PC-9 (cell line): ENCODE measurements at regions not wholly inside any gene's neighbourhood (a gene's known extent, or its start where the extent isn't known, plus 50 kb on each side); places are given as distances from the start of the nearest gene placed in this dataset.

Source experiments
- BruUV-seq: library from RNA; stranded (reverse); fragments of 400-500 nt; replicated peaks from 2 replicates; lab custom pipeline; 2021; lab: Mats Ljungman, UMichigan
- CTCF ChIA-PET: fragments of 300-600 bp; sonication (Branson Sonifier 250); formaldehyde crosslinking; loops from one replicate; lab custom pipeline; 2022; ENCODE audit warnings: antibody characterized with exemption; lab: Charles Lee
- POLR2A ChIA-PET: fragments of 300-600 bp; sonication (Branson Sonifier 250); formaldehyde crosslinking; loops from one replicate; lab custom pipeline; 2022; ENCODE audit warnings: antibody characterized with exemption; ENCODE audit not compliant: unreplicated experiment; lab: Charles Lee
- DNase-seq, 2 experiments: peaks; one replicate each; pipeline versions ENCODE4 v3.0.0 to v3.0.0-alpha.2; 2015 to 2022; ENCODE audit warnings: mixed read lengths in 1 of 2
- H2AFZ ChIP-seq: fragments of 200-600 bp; sonication (generic); 2 replicates; pipeline ENCODE4 v1.8.1; 2017; ENCODE audit warnings: antibody characterized with exemption
- H3F3A ChIP-seq: fragments of 200-600 bp; sonication (generic); 2 replicates; pipeline ENCODE4 v1.8.1; 2017; ENCODE audit warnings: antibody characterized with exemption, mild to moderate bottlenecking, low read depth; ENCODE audit not compliant: insufficient read depth
- H3K27ac ChIP-seq: fragments of 200-600 bp; sonication (generic); 2 replicates; pipeline ENCODE4 v1.6.1; 2016; ENCODE audit warnings: mixed run types
- H3K27me3 ChIP-seq: fragments of 200-600 bp; sonication (generic); 2 replicates; pipeline ENCODE4 v1.6.1; 2016; ENCODE audit warnings: low read depth, mixed run types; ENCODE audit not compliant: insufficient read depth
- H3K36me3 ChIP-seq: fragments of 200-600 bp; sonication (generic); 2 replicates; pipeline ENCODE4 v1.6.1; 2016; ENCODE audit warnings: low read depth, mixed run types
- H3K4me1 ChIP-seq: fragments of 200-600 bp; sonication (generic); replicated peaks from 2 replicates; pipeline ENCODE4 v1.6.1; 2016; ENCODE audit warnings: mixed run types; ENCODE audit not compliant: insufficient read depth
- H3K4me2 ChIP-seq: fragments of 200-600 bp; sonication (generic); 2 replicates; pipeline ENCODE4 v1.6.1; 2017; ENCODE audit warnings: mixed run types
- H3K4me3 ChIP-seq: fragments of 200-600 bp; sonication (generic); 2 replicates; pipeline ENCODE4 v1.6.1; 2016; ENCODE audit warnings: mixed run types
- H3K79me2 ChIP-seq: fragments of 200-600 bp; sonication (generic); 2 replicates; pipeline ENCODE4 v1.6.1; 2017; ENCODE audit warnings: low read depth, mixed run types
- H3K9me2 ChIP-seq: fragments of 200-600 bp; sonication (generic); 2 replicates; pipeline ENCODE4 v1.8.1; 2017; ENCODE audit warnings: mild to moderate bottlenecking; ENCODE audit not compliant: insufficient read depth
- H3K9me3 ChIP-seq: fragments of 200-600 bp; sonication (generic); 2 replicates; pipeline ENCODE4 v1.8.1; 2016; ENCODE audit warnings: low read depth; ENCODE audit not compliant: insufficient read depth
- H4K20me1 ChIP-seq: fragments of 200-600 bp; sonication (generic); 2 replicates; pipeline ENCODE4 v1.8.1; 2017; ENCODE audit not compliant: insufficient read depth
- EZH2 ChIP-seq: fragments of 200-600 bp; sonication (generic); IDR thresholded peaks from 2 replicates; pipeline ENCODE4 v1.8.0; 2017; ENCODE audit warnings: antibody characterized with exemption, low read depth
- intact Hi-C: fragments of 100-400 bp; cut with micrococcal nuclease; formaldehyde crosslinking; loops from one replicate; pipeline ENCODE4 v1.10.0; 2022; ENCODE audit not compliant: unreplicated experiment
- TF ChIP-seq, protein P1 (sequence below): fragments of 200-600 bp; sonication (generic); conservative IDR thresholded peaks from 2 replicates; pipeline ENCODE4 v1.6.1; 2017; ENCODE audit warnings: mixed run types, antibody characterized with exemption, mild to moderate bottlenecking, moderate library complexity

DNA sequence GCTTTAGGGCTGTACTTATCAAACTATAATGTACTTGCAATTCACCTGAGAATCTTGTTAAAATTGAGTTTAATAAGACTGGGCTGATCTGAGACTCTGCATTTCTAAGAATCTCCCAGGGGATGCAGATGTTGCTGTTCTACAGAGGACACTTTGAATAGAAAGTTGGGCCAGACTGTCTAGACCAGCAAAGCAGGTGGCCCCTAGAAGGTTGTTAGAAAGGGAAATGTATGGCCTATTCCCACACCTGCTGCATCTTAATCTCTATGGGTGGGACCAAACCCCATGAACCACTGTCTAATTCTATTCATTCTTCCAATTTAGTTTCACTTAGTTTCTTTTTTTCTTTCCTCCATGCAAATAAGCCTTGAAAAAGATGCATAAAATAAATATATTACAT, 413.2 kb upstream of the TECRL start:
- CTCF ChIA-PET, result no interaction called here
- Histone ChIP-seq H3K27ac (no peak overlapping the region), H3K9me3 (no peaks in the 10 kb centered on the region), H3K36me3 (no peaks in the 10 kb centered on the region), H3K4me3 (no peak overlapping the region), H3K27me3 (no peaks in the 10 kb centered on the region), H3K4me1 (no peaks in the 10 kb centered on the region), H2AFZ (no peak overlapping the region), H3K4me2 (no peak overlapping the region), H3K9me2 (no peaks in the 10 kb centered on the region), H4K20me1 (no peaks in the 10 kb centered on the region), H3K79me2 (no peaks in the 10 kb centered on the region), H3F3A (no peaks in the 10 kb centered on the region)
- intact Hi-C loops, result no loop called here
- no peak for DNase-seq
- POLR2A ChIA-PET, result no interaction called here
- BruUV-seq, result no TSS peak
- TF ChIP-seq, protein P1, sequence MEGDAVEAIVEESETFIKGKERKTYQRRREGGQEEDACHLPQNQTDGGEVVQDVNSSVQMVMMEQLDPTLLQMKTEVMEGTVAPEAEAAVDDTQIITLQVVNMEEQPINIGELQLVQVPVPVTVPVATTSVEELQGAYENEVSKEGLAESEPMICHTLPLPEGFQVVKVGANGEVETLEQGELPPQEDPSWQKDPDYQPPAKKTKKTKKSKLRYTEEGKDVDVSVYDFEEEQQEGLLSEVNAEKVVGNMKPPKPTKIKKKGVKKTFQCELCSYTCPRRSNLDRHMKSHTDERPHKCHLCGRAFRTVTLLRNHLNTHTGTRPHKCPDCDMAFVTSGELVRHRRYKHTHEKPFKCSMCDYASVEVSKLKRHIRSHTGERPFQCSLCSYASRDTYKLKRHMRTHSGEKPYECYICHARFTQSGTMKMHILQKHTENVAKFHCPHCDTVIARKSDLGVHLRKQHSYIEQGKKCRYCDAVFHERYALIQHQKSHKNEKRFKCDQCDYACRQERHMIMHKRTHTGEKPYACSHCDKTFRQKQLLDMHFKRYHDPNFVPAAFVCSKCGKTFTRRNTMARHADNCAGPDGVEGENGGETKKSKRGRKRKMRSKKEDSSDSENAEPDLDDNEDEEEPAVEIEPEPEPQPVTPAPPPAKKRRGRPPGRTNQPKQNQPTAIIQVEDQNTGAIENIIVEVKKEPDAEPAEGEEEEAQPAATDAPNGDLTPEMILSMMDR, result no peak
- TF ChIP-seq EZH2, result no peak

DNA sequence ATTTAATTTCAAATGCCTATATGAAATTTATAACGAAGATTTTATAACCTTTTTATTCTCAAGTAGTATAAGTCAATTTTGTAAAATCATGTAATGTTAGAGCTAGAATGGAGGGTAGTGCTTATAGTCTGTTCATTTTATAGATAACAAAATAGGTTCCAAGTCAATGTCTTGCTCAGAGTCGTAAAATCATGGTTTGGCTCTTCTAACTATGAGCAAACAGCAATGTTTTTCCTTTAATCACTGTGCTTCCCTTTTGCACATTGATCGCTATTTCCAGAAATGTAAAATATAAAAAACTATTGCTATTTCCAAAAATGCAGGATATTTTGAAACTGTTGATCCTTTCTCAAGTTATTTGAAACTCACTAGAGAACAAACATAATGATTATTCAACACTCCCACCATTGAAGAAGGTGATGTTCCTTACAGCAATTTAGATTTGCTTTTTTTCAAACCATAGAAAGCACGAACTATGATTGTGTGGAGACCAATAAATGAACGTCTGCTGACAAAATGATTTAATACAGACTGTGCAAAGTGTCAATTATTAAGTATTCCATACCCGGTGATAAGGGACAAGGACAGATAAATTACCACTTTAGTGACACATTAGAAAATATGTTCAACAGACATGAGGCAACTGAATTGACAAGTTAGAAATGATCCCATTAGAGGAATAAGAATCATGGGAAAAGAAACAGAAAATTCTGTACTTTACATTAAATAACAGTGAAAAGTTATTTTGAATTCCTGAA, 412.1 kb upstream of the TECRL start:
- H3K4me1 ChIP-seq, result no peaks in the 10 kb centered on the region
- no TSS peak for BruUV-seq
- intact Hi-C loops, result no loop called here
- no peaks in the 10 kb centered on the region for H3K27me3 ChIP-seq
- ChIA-PET POLR2A (no interaction called here), CTCF (no interaction called here)
- no peak for DNase-seq
- no peak overlapping the region for H3K4me3 ChIP-seq
- H3K36me3 ChIP-seq, result no peaks in the 10 kb centered on the region
- no peaks in the 10 kb centered on the region for H3K9me2 ChIP-seq
- no peak overlapping the region for H2AFZ ChIP-seq
- no peaks in the 10 kb centered on the region for H3K9me3 ChIP-seq
- no peaks in the 10 kb centered on the region for H3K79me2 ChIP-seq
- H3K27ac ChIP-seq, result no peak overlapping the region
- no peaks in the 10 kb centered on the region for H3F3A ChIP-seq
- TF ChIP-seq, protein P1, result no peak
- no peak for TF ChIP-seq EZH2
- H4K20me1 ChIP-seq, result no peaks in the 10 kb centered on the region
- no peak overlapping the region for H3K4me2 ChIP-seq

DNA sequence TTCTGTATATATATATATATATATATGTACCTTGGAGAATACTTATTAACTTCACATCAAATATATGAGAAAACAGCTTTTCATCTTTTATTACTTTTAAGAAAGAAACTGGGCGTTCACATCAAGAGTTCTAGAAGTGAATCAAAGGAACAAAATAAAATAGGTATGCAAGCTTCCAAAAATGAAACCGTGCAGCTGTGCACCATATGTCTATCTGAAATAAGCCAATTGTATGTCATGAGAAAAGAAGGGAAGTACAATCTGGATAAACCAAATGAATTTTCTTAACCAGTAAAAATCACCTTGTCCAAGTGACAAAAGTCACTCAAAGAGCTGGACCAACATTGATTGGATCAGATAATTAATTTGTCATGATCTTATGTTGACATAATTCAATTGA, 405.4 kb upstream of the TECRL start:
- Histone ChIP-seq H4K20me1 (no peaks in the 10 kb centered on the region), H3K27ac (no peak overlapping the region), H3K9me3 (no peaks in the 10 kb centered on the region), H3K4me1 (no peaks in the 10 kb centered on the region), H3K27me3 (no peaks in the 10 kb centered on the region), H3K36me3 (no peaks in the 10 kb centered on the region), H3K79me2 (no peaks in the 10 kb centered on the region), H3F3A (no peaks in the 10 kb centered on the region), H3K4me2 (no peak overlapping the region), H3K9me2 (no peaks in the 10 kb centered on the region), H2AFZ (no peak overlapping the region), H3K4me3 (no peak overlapping the region)
- TF ChIP-seq, protein P1, result no peak
- no peak for TF ChIP-seq EZH2
- ChIA-PET CTCF (no interaction called here), POLR2A (no interaction called here)
- no TSS peak for BruUV-seq
- DNase-seq, result no peak
- intact Hi-C loops, result no loop called here
